MM.1S (cell line): ENCODE measurements at regions not wholly inside any gene's neighbourhood (a gene's known extent, or its start where the extent isn't known, plus 50 kb on each side); places are given as distances from the start of the nearest gene placed in this dataset.

Experiments
- DNase-seq: peaks from one replicate; pipeline ENCODE4 v3.0.0-alpha.2; 2015
- H2AFZ ChIP-seq: fragments of 300-600 bp; sonication (generic); 2 replicates; pipeline ENCODE4 v1.6.0; 2016; ENCODE audit warnings: antibody characterized with exemption, low read length
- H3F3A ChIP-seq: fragments of 300-600 bp; sonication (generic); 2 replicates; pipeline ENCODE4 v1.6.1; 2016; ENCODE audit warnings: mild to moderate bottlenecking, antibody characterized with exemption, low read length, moderate library complexity, mixed read lengths; ENCODE audit not compliant: insufficient read depth
- H3K27ac ChIP-seq: fragments of 300-600 bp; sonication (generic); 2 replicates; pipeline ENCODE4 v1.5.1; 2016; ENCODE audit warnings: mild to moderate bottlenecking, low read length
- H3K27me3 ChIP-seq: fragments of 300-600 bp; sonication (generic); replicated peaks from 2 replicates; pipeline ENCODE4 v1.6.0; 2016; ENCODE audit warnings: low read length; ENCODE audit not compliant: insufficient read depth
- H3K36me3 ChIP-seq: fragments of 300-600 bp; sonication (generic); replicated peaks from 2 replicates; pipeline ENCODE4 v1.6.1; 2016; ENCODE audit warnings: mild to moderate bottlenecking, low read length, mixed read lengths; ENCODE audit not compliant: insufficient read depth
- H3K4me1 ChIP-seq: fragments of 300-600 bp; sonication (generic); 2 replicates; pipeline ENCODE4 v1.6.1; 2016; ENCODE audit warnings: low read length, mixed read lengths
- H3K4me2 ChIP-seq: fragments of 300-600 bp; sonication (generic); 2 replicates; pipeline ENCODE4 v1.6.0; 2016; ENCODE audit warnings: low read depth, low read length
- H3K4me3 ChIP-seq: fragments of 300-600 bp; sonication (generic); 2 replicates; pipeline ENCODE4 v1.5.1; 2016; ENCODE audit warnings: low read length, mixed read lengths
- H3K79me2 ChIP-seq: fragments of 300-600 bp; sonication (generic); 2 replicates; pipeline ENCODE4 v1.6.1; 2016; ENCODE audit warnings: mixed run types, low read length, mixed read lengths
- H3K9ac ChIP-seq: fragments of 300-600 bp; sonication (generic); 2 replicates; pipeline ENCODE4 v1.6.1; 2016; ENCODE audit warnings: low read length, mixed read lengths
- H3K9me2 ChIP-seq: fragments of 300-600 bp; sonication (generic); replicated peaks from 2 replicates; pipeline ENCODE4 v1.6.1; 2016; ENCODE audit warnings: mild to moderate bottlenecking, low read length, mixed read lengths; ENCODE audit not compliant: insufficient read depth
- H3K9me3 ChIP-seq: fragments of 300-600 bp; sonication (generic); replicated peaks from 2 replicates; pipeline ENCODE4 v1.6.1; 2016; ENCODE audit warnings: mild to moderate bottlenecking, low read length, mixed read lengths; ENCODE audit not compliant: insufficient read depth
- H4K20me1 ChIP-seq: fragments of 300-600 bp; sonication (generic); 2 replicates; pipeline ENCODE4 v1.6.1; 2016; ENCODE audit warnings: mild to moderate bottlenecking, low read length, moderate library complexity, mixed read lengths; ENCODE audit not compliant: insufficient read depth
- EZH2 ChIP-seq: fragments of 300-600 bp; sonication (generic); optimal IDR thresholded peaks from 2 replicates; pipeline ENCODE3; 2017; ENCODE audit warnings: low read depth, mild to moderate bottlenecking, antibody characterized with exemption, low read length, mixed read lengths
- EZH2phosphoT487 ChIP-seq: fragments of 300-600 bp; sonication (generic); IDR thresholded peaks from 2 replicates; pipeline ENCODE4 v1.6.1; 2018; ENCODE audit warnings: antibody characterized with exemption, low read length
- TF ChIP-seq, protein P1 (sequence below): fragments of 300-600 bp; sonication (generic); IDR thresholded peaks from 2 replicates; pipeline ENCODE4 v1.5.1; 2016; ENCODE audit warnings: antibody characterized with exemption, low read length, mixed read lengths

DNA sequence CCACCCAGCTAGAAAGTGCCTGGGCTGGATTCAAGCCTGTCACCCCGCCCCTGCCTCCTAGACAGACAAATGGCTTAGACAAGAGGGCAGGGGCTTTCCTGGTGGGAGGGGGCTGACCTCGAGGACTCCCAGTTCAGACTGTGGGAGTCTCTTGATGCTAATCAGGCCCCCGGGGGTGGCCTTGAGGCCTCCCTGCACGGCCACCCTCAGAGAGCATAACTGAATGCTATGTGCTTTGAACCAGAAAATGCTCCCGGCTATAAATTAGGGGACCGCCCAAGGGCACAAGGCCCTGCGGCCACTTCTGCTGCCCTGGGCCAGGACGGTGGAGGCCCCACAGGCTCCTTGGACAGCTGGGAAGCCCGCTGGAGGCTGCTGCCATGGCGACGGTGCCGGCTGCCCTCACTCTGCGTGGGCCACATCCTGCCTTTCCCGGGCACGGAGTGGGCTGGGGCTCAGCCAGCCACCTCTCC lies 111.0 kb upstream of the NCOR2 start:
- H3K9ac ChIP-seq: no peak overlapping the region
- TF ChIP-seq, protein P1, sequence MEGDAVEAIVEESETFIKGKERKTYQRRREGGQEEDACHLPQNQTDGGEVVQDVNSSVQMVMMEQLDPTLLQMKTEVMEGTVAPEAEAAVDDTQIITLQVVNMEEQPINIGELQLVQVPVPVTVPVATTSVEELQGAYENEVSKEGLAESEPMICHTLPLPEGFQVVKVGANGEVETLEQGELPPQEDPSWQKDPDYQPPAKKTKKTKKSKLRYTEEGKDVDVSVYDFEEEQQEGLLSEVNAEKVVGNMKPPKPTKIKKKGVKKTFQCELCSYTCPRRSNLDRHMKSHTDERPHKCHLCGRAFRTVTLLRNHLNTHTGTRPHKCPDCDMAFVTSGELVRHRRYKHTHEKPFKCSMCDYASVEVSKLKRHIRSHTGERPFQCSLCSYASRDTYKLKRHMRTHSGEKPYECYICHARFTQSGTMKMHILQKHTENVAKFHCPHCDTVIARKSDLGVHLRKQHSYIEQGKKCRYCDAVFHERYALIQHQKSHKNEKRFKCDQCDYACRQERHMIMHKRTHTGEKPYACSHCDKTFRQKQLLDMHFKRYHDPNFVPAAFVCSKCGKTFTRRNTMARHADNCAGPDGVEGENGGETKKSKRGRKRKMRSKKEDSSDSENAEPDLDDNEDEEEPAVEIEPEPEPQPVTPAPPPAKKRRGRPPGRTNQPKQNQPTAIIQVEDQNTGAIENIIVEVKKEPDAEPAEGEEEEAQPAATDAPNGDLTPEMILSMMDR: no peak
- TF ChIP-seq EZH2 (no peak), EZH2phosphoT487 (no peak)
- H3F3A ChIP-seq: no peaks in the 10 kb centered on the region
- DNase-seq: no peak
- H3K4me1 ChIP-seq: no peaks in the 10 kb centered on the region
- H3K9me3 ChIP-seq: no peaks in the 10 kb centered on the region
- no peaks in the 10 kb centered on the region for H3K79me2 ChIP-seq
- H3K27ac ChIP-seq: no peak overlapping the region
- H3K27me3 ChIP-seq: no peaks in the 10 kb centered on the region
- no peak overlapping the region for H2AFZ ChIP-seq
- H3K9me2 ChIP-seq: no peaks in the 10 kb centered on the region
- no peak overlapping the region for H3K4me2 ChIP-seq
- H3K36me3 ChIP-seq: no peaks in the 10 kb centered on the region
- H4K20me1 ChIP-seq: no peaks in the 10 kb centered on the region
- no peak overlapping the region for H3K4me3 ChIP-seq

DNA sequence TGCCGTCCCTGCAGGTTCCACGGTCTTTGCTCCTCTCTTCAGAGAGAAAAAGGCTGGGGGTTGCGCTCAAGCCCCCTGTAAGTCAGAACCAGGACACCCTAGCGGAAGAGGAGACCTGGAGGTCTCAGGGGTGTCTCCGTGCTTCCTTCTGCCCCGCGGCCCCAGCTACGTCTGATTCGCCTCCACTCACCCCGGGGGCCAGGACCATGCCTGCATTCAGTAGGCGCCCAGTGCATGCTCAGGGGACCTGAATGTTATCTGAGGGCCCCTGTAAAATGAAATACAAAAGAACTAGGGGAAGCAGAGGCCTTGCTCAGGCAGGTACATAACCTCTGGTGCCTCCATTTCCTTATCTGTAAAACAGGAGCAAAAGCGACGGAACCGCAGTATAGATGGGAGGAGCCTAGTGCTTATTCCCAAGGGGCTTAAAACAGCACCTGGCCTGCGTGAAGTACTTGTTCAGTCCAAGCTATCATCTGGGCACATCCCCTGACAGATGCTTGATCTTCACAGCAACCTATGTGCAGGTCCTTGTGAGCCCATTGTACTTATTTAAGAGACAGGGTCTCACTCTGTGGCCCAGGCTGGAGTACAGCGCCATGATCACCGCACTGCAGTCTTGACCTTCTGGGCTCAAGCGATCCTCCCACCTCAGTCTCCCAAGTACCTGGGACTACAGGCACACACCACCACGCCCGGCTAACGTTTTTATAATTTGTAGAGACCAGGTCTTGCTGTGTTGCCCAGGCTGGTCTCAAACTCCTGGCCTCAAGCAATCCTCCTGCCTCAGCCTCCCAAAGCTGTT lies 110.3 kb upstream of the NCOR2 start:
- Histone ChIP-seq H3K36me3 (no peaks in the 10 kb centered on the region), H4K20me1 (no peaks in the 10 kb centered on the region), H3K9me2 (no peaks in the 10 kb centered on the region), H2AFZ (no peak overlapping the region), H3K9me3 (no peaks in the 10 kb centered on the region), H3K27ac (no peak overlapping the region), H3K79me2 (no peaks in the 10 kb centered on the region), H3F3A (no peaks in the 10 kb centered on the region), H3K4me1 (no peaks in the 10 kb centered on the region), H3K4me3 (no peak overlapping the region), H3K9ac (no peak overlapping the region), H3K4me2 (no peak overlapping the region), H3K27me3 (no peaks in the 10 kb centered on the region)
- DNase-seq: no peak
- TF ChIP-seq EZH2phosphoT487 (no peak), EZH2 (no peak)
- TF ChIP-seq, protein P1: no peak

DNA sequence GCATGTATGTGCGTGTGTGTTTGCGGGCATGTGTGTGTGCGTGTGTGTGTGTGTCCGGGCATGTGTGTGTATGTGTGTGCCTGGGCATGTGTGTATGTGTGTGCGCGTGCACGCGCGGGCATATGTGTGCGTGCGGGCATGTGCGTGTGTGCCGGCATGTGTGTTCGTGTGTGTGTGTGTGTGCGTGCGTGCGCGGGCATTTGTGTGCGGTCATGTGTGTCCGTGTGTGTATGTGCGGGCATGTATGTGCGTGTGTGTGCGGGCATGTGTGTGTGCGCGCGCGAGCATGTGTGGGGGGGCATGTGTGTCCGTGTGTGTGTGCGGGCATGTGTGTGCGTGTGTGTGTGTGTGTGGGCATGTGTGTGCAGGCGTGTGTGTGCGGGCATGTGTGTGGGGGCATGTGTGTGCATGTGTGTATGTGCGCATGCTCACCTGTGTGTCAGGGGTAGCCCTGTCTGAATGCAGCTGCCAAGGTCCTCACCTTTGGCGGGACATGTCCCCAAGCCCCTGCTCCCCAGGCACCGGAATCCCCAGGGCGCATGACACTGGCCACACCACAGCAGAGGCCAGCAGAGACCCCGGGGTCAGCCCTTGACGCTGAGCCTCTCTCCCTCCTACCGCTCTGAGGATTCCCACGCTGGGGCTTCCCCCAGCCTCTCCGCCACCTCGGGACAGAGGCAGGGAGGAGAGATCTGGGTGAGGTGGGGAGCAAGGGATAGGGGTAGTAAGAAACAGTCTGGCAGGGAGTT lies 109.5 kb upstream of the NCOR2 start:
- Histone ChIP-seq H3F3A (no peaks in the 10 kb centered on the region), H2AFZ (no peak overlapping the region), H3K9me2 (no peaks in the 10 kb centered on the region), H3K9me3 (no peaks in the 10 kb centered on the region), H3K4me2 (no peak overlapping the region), H3K36me3 (no peaks in the 10 kb centered on the region), H4K20me1 (no peaks in the 10 kb centered on the region), H3K79me2 (no peaks in the 10 kb centered on the region), H3K9ac (no peak overlapping the region), H3K27me3 (no peaks in the 10 kb centered on the region), H3K27ac (no peak overlapping the region), H3K4me1 (no peaks in the 10 kb centered on the region), H3K4me3 (no peak overlapping the region)
- TF ChIP-seq, protein P1: no peak
- no peak for TF ChIP-seq EZH2
- no peak for TF ChIP-seq EZH2phosphoT487
- no peak for DNase-seq
